KMS-11 (cell line): ENCODE measurements at regions not wholly inside any gene's neighbourhood (a gene's known extent, or its start where the extent isn't known, plus 50 kb on each side); places are given as distances from the start of the nearest gene placed in this dataset.

Experiments used
- H2AFZ ChIP-seq: fragments of 200-600 bp; sonication (generic); 2 replicates; pipeline ENCODE4 v1.6.1; 2016; ENCODE audit warnings: antibody characterized with exemption, mixed run types, low read depth
- H3K27ac ChIP-seq: fragments of 200-600 bp; sonication (generic); 2 replicates; pipeline ENCODE4 v1.6.1; 2016; ENCODE audit warnings: mild to moderate bottlenecking, mixed run types
- H3K27me3 ChIP-seq: fragments of 200-600 bp; sonication (generic); 2 replicates; pipeline ENCODE4 v1.6.1; 2017; ENCODE audit warnings: mild to moderate bottlenecking, low read depth, mixed run types, moderate library complexity; ENCODE audit not compliant: insufficient read depth
- H3K36me3 ChIP-seq: fragments of 200-600 bp; sonication (generic); 2 replicates; pipeline ENCODE4 v1.6.1; 2017; ENCODE audit warnings: mild to moderate bottlenecking, mixed run types; ENCODE audit not compliant: insufficient read depth
- H3K4me1 ChIP-seq: fragments of 200-600 bp; sonication (generic); 2 replicates; pipeline ENCODE4 v1.6.1; 2016; ENCODE audit warnings: mild to moderate bottlenecking, low read depth, mixed run types; ENCODE audit not compliant: poor library complexity, severe bottlenecking
- H3K4me2 ChIP-seq: fragments of 200-600 bp; sonication (generic); 2 replicates; pipeline ENCODE4 v1.7.0; 2016; ENCODE audit warnings: mild to moderate bottlenecking, mixed run types
- H3K4me3 ChIP-seq: fragments of 200-600 bp; sonication (generic); IDR thresholded peaks from 2 replicates; pipeline ENCODE4 v1.6.1; 2017; ENCODE audit warnings: low read depth, low read length, mixed read lengths; ENCODE audit not compliant: insufficient read depth
- H3K79me2 ChIP-seq: fragments of 200-600 bp; sonication (generic); 2 replicates; pipeline ENCODE4 v1.6.1; 2016; ENCODE audit warnings: low read depth, mixed run types; ENCODE audit not compliant: insufficient read depth
- H3K9ac ChIP-seq: fragments of 200-600 bp; sonication (generic); 2 replicates; pipeline ENCODE4 v1.6.1; 2016; ENCODE audit warnings: mild to moderate bottlenecking, mixed run types
- H4K20me1 ChIP-seq: fragments of 200-600 bp; sonication (generic); 2 replicates; pipeline ENCODE4 v1.6.1; 2016; ENCODE audit warnings: mild to moderate bottlenecking, mixed run types; ENCODE audit not compliant: insufficient read depth
- CTCF ChIP-seq: fragments of 200-600 bp; sonication (generic); conservative IDR thresholded peaks from 2 replicates; pipeline ENCODE4 v1.6.1; 2017; ENCODE audit warnings: low read depth, mild to moderate bottlenecking, antibody characterized with exemption, low read length, moderate library complexity, mixed read lengths

GRCh38 chr9:97752274-97752673 is 55.1 kb upstream of the XPA start:
- no peak overlapping the region for H3K4me3 ChIP-seq
- H3K4me2 ChIP-seq = no peak overlapping the region
- H2AFZ ChIP-seq = no peak overlapping the region
- H3K27ac ChIP-seq = no peak overlapping the region
- H3K27me3 ChIP-seq = no peaks in the 10 kb centered on the region
- no peaks in the 10 kb centered on the region for H3K79me2 ChIP-seq
- no peaks in the 10 kb centered on the region for H3K36me3 ChIP-seq
- no peak for TF ChIP-seq CTCF
- H3K9ac ChIP-seq = no peak overlapping the region
- no peaks in the 10 kb centered on the region for H3K4me1 ChIP-seq
- H4K20me1 ChIP-seq = no peaks in the 10 kb centered on the region

- H3K9ac ChIP-seq = no peak overlapping the region
- no peaks in the 10 kb centered on the region for H4K20me1 ChIP-seq
- no peak for TF ChIP-seq CTCF
- no peak overlapping the region for H3K4me3 ChIP-seq
- no peaks in the 10 kb centered on the region for H3K4me1 ChIP-seq
- H3K27ac ChIP-seq = no peak overlapping the region
- H3K79me2 ChIP-seq = no peaks in the 10 kb centered on the region
- H3K4me2 ChIP-seq = no peak overlapping the region
- no peak overlapping the region for H2AFZ ChIP-seq
- H3K36me3 ChIP-seq = no peaks in the 10 kb centered on the region
- no peaks in the 10 kb centered on the region for H3K27me3 ChIP-seq
Measured at GRCh38 chr9:97753364-97753763, 56.2 kb upstream of the XPA start.

- Histone ChIP-seq H3K79me2 (no peaks in the 10 kb centered on the region), H3K27me3 (no peaks in the 10 kb centered on the region), H4K20me1 (no peaks in the 10 kb centered on the region), H2AFZ (no peak overlapping the region), H3K36me3 (no peaks in the 10 kb centered on the region), H3K4me1 (no peaks in the 10 kb centered on the region), H3K4me3 (no peak overlapping the region), H3K9ac (no peak overlapping the region), H3K4me2 (no peak overlapping the region), H3K27ac (no peak overlapping the region)
- no peak for TF ChIP-seq CTCF
Measured at GRCh38 chr9:97753975-97754374, 56.8 kb upstream of the XPA start.

GRCh38 chr9:97755618-97756267 is 58.6 kb upstream of the XPA start:
- H3K4me3 ChIP-seq = no peak overlapping the region
- no peaks in the 10 kb centered on the region for H3K27me3 ChIP-seq
- no peak overlapping the region for H3K4me2 ChIP-seq
- no peak for TF ChIP-seq CTCF
- no peaks in the 10 kb centered on the region for H3K36me3 ChIP-seq
- H3K4me1 ChIP-seq = no peaks in the 10 kb centered on the region
- H3K27ac ChIP-seq = no peak overlapping the region
- H3K79me2 ChIP-seq = no peaks in the 10 kb centered on the region
- no peak overlapping the region for H3K9ac ChIP-seq
- H4K20me1 ChIP-seq = no peaks in the 10 kb centered on the region
- no peak overlapping the region for H2AFZ ChIP-seq
